ENCODE measurements at regions not wholly inside any gene's neighbourhood (a gene's known extent, or its start where the extent isn't known, plus 50 kb on each side); places are given as distances from the start of the nearest gene placed in this dataset.
"Not testable (repeated sequence)": the region's sequence is repeated elsewhere in the genome, so short reads cannot be mapped to it uniquely, and the experiment has no call there.

- H3K27me3 ChIP-seq (ENCODE audit: insufficient read depth, low read length): peaks cover 99% of the 10 kb centered on the region
- H3K9me3 ChIP-seq (ENCODE audit: low read depth, low read length): no peaks in the 10 kb centered on the region
- H3K4me1 ChIP-seq (ENCODE audit: insufficient read depth, low read length): peaks cover 8% of the 10 kb centered on the region
- H3K4me3 ChIP-seq (ENCODE audit: low read length): no peak overlapping the region
Observed at GRCh38 chr6:28785962-28786679, 137.7 kb downstream of the TRIM27 start.

- Histone ChIP-seq H3K4me3 (ENCODE audit: low read length) (no peak overlapping the region), H3K9me3 (ENCODE audit: low read depth, low read length) (no peaks in the 10 kb centered on the region), H3K27me3 (ENCODE audit: insufficient read depth, low read length) (peaks cover 97% of the 10 kb centered on the region)
Observed at GRCh38 chr6:28789553-28790083, 134.2 kb downstream of the TRIM27 start.

GRCh38 chr6:28791002-28791383 is 132.8 kb downstream of the TRIM27 start:
- no peaks in the 10 kb centered on the region for H3K4me1 ChIP-seq (ENCODE audit: insufficient read depth, low read length)
- peaks cover 98% of the 10 kb centered on the region for H3K27me3 ChIP-seq (ENCODE audit: insufficient read depth, low read length)
- no peaks in the 10 kb centered on the region for H3K9me3 ChIP-seq (ENCODE audit: low read depth, low read length)
- H3K4me3 ChIP-seq (ENCODE audit: low read length): no peak overlapping the region

More at GRCh38 chr6:28789553-28790083, 134.2 kb downstream of the TRIM27 start:
- no peaks in the 10 kb centered on the region for H3K4me1 ChIP-seq (ENCODE audit: insufficient read depth, low read length)

- no peaks in the 10 kb centered on the region for H3K9me3 ChIP-seq (ENCODE audit: low read depth, low read length)
- no peaks in the 10 kb centered on the region for H3K4me1 ChIP-seq (ENCODE audit: insufficient read depth, low read length)
- peaks cover 90% of the 10 kb centered on the region for H3K27me3 ChIP-seq (ENCODE audit: insufficient read depth, low read length)
- H3K4me3 ChIP-seq (ENCODE audit: low read length): no peak overlapping the region
Observed at GRCh38 chr6:28794175-28795002, 129.4 kb downstream of the TRIM27 start.

- not testable (repeated sequence) for H3K4me3 ChIP-seq (ENCODE audit: low read length); H3K9me3 ChIP-seq (ENCODE audit: low read depth, low read length); H3K4me1 ChIP-seq (ENCODE audit: insufficient read depth, low read length)
- peaks cover 82% of the 10 kb centered on the region for H3K27me3 ChIP-seq (ENCODE audit: insufficient read depth, low read length)
Observed at GRCh38 chr6:28800647-28801046, 123.1 kb downstream of the TRIM27 start.

- H3K4me3 ChIP-seq (ENCODE audit: low read length): no peak overlapping the region
- no peaks in the 10 kb centered on the region for H3K9me3 ChIP-seq (ENCODE audit: low read depth, low read length)
- peaks cover 82% of the 10 kb centered on the region for H3K27me3 ChIP-seq (ENCODE audit: insufficient read depth, low read length)
- no peaks in the 10 kb centered on the region for H3K4me1 ChIP-seq (ENCODE audit: insufficient read depth, low read length)
Observed at GRCh38 chr6:28802417-28803336, 121.1 kb downstream of the TRIM27 start.

- H3K4me3 ChIP-seq (ENCODE audit: low read length): no peak overlapping the region
- peaks cover 83% of the 10 kb centered on the region for H3K27me3 ChIP-seq (ENCODE audit: insufficient read depth, low read length)
- no peaks in the 10 kb centered on the region for H3K9me3 ChIP-seq (ENCODE audit: low read depth, low read length)
- H3K4me1 ChIP-seq (ENCODE audit: insufficient read depth, low read length): no peaks in the 10 kb centered on the region
Observed at GRCh38 chr6:28803337-28803709, 120.5 kb downstream of the TRIM27 start.

GRCh38 chr6:28807682-28808280 is 116.0 kb downstream of the TRIM27 start:
- Histone ChIP-seq H3K4me1 (ENCODE audit: insufficient read depth, low read length) (no peaks in the 10 kb centered on the region), H3K9me3 (ENCODE audit: low read depth, low read length) (no peaks in the 10 kb centered on the region), H3K27me3 (ENCODE audit: insufficient read depth, low read length) (peaks cover 98% of the 10 kb centered on the region), H3K4me3 (ENCODE audit: low read length) (no peak overlapping the region)

GRCh38 chr6:28808383-28808782 is 115.4 kb downstream of the TRIM27 start:
- no peak overlapping the region for H3K4me3 ChIP-seq (ENCODE audit: low read length)
- H3K4me1 ChIP-seq (ENCODE audit: insufficient read depth, low read length): no peaks in the 10 kb centered on the region
- peaks cover 98% of the 10 kb centered on the region for H3K27me3 ChIP-seq (ENCODE audit: insufficient read depth, low read length)
- H3K9me3 ChIP-seq (ENCODE audit: low read depth, low read length): no peaks in the 10 kb centered on the region

GRCh38 chr6:28809947-28810658 is 113.7 kb downstream of the TRIM27 start:
- Histone ChIP-seq H3K4me3 (ENCODE audit: low read length) (no peak overlapping the region), H3K4me1 (ENCODE audit: insufficient read depth, low read length) (no peaks in the 10 kb centered on the region), H3K9me3 (ENCODE audit: low read depth, low read length) (no peaks in the 10 kb centered on the region), H3K27me3 (ENCODE audit: insufficient read depth, low read length) (peaks cover 98% of the 10 kb centered on the region)

- Histone ChIP-seq H3K9me3 (ENCODE audit: low read depth, low read length) (no peaks in the 10 kb centered on the region), H3K4me3 (ENCODE audit: low read length) (no peak overlapping the region), H3K27me3 (ENCODE audit: insufficient read depth, low read length) (peaks cover 100% of the 10 kb centered on the region), H3K4me1 (ENCODE audit: insufficient read depth, low read length) (no peaks in the 10 kb centered on the region)
Observed at GRCh38 chr6:28810659-28811053, 113.1 kb downstream of the TRIM27 start.

- Histone ChIP-seq H3K9me3 (ENCODE audit: low read depth, low read length) (no peaks in the 10 kb centered on the region), H3K27me3 (ENCODE audit: insufficient read depth, low read length) (peaks cover 100% of the 10 kb centered on the region), H3K4me1 (ENCODE audit: insufficient read depth, low read length) (no peaks in the 10 kb centered on the region), H3K4me3 (ENCODE audit: low read length) (no peak overlapping the region)
Observed at GRCh38 chr6:28811873-28812272, 111.9 kb downstream of the TRIM27 start.

- no peaks in the 10 kb centered on the region for H3K9me3 ChIP-seq (ENCODE audit: low read depth, low read length)
- peaks cover 100% of the 10 kb centered on the region for H3K27me3 ChIP-seq (ENCODE audit: insufficient read depth, low read length)
- no peaks in the 10 kb centered on the region for H3K4me1 ChIP-seq (ENCODE audit: insufficient read depth, low read length)
- no peak overlapping the region for H3K4me3 ChIP-seq (ENCODE audit: low read length)
Observed at GRCh38 chr6:28812778-28813569, 110.8 kb downstream of the TRIM27 start.

All from mononuclear cell (primary cell).